Activated naive CD8-positive, alpha-beta T cell treated with anti-CD3 and anti-CD28 coated beads, Interleukin-2, amount 50 U/mL, for 24 hours (primary cell): ENCODE measurements at regions not wholly inside any gene's neighbourhood (a gene's known extent, or its start where the extent isn't known, plus 50 kb on each side); places are given as distances from the start of the nearest gene placed in this dataset.

Source experiments
- ATAC-seq: fragments of 150-1000 bp; cut with Tn5 transposase; one replicate; pipeline ENCODE4 v1.10.0; 2021
- DNase-seq: peaks from one replicate; pipeline ENCODE4 v3.0.0; 2021
- H3K27ac Mint-ChIP-seq: one replicate; pipeline ENCODE4 v1.8.0; 2021; ENCODE audit warnings: mild to moderate bottlenecking, mixed read lengths
- H3K27me3 Mint-ChIP-seq: one replicate; pipeline ENCODE4 v1.8.0; 2021; ENCODE audit warnings: mixed read lengths
- H3K36me3 Mint-ChIP-seq: one replicate; pipeline ENCODE4 v1.8.0; 2021; ENCODE audit warnings: low read depth, mixed read lengths
- H3K4me1 Mint-ChIP-seq: one replicate; pipeline ENCODE4 v1.8.0; 2021; ENCODE audit warnings: mixed read lengths
- H3K4me3 Mint-ChIP-seq: one replicate; pipeline ENCODE4 v1.8.0; 2021; ENCODE audit warnings: mild to moderate bottlenecking, moderate library complexity, mixed read lengths
- H3K9me3 Mint-ChIP-seq: one replicate; pipeline ENCODE4 v1.8.0; 2021; ENCODE audit warnings: mixed read lengths

DNA sequence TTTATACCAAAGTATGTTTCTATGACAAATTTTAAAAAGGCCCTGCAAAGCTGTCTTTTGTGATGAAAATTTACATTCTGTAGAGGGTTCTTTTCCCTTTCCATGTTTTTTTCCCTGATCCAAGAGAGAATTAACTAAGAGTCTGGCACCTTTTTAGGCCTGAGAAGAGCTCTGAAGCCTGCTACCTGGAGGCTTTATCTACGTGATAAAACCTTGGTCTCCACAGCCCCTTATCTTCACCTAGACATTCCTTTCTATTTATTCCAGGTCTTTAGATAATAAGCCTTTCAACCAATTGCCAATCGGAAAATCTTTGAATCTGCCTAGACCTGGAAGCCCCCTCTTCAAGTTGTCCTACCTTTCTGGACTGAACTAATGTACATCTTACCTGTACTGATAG is 774.1 kb upstream of the LRRTM1 start:
- DNase-seq = no peak
- H3K36me3 Mint-ChIP-seq = no peaks in the 10 kb centered on the region
- ATAC-seq = no peak
- no peaks in the 10 kb centered on the region for H3K4me1 Mint-ChIP-seq
- H3K27me3 Mint-ChIP-seq = no peaks in the 10 kb centered on the region
- peaks cover 21% of the 10 kb centered on the region for H3K9me3 Mint-ChIP-seq
- no peak overlapping the region for H3K27ac Mint-ChIP-seq
- no peak overlapping the region for H3K4me3 Mint-ChIP-seq

DNA sequence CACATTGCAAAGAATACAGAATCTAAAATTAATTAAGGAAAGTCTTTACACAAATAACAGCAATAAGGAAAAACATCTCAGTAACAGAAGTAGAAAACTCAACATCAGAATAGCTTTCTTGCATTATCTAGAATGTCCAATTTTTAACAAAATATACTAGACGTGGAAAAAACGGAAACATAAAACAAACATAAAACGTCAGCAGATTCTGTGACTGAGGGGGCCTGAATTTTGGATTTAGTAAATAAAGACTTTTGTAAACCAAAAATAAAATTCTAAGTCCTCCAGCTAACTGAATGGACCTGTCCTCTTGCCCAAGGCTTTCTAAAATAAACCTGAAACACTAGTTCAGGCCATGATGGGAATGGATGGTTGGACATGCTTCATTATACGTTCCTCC is 773.5 kb upstream of the LRRTM1 start:
- H3K27ac Mint-ChIP-seq = no peak overlapping the region
- H3K4me1 Mint-ChIP-seq = no peaks in the 10 kb centered on the region

DNA sequence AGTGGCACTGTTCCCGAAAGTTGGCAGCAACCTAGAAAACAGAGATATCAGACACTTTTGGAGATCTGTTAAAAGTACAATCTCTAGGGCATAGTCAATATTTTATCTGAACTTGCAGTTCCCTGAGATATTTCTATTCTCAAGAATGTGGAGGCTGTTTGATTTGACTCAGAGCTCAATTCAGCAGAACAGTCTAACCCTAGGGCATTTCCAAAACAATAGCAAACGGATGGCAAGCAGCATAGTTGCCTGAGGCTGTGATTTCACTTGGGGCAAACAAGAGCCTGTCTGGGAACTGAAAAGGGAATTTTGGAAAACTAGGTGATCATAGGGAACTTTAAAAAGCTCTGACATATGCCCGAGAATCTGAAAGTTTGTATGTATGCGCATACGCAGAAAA is 772.8 kb upstream of the LRRTM1 start:
- DNase-seq (no peak), ATAC-seq (no peak)
- Mint-ChIP-seq H3K27me3 (no peaks in the 10 kb centered on the region), H3K4me3 (no peak overlapping the region), H3K36me3 (no peaks in the 10 kb centered on the region), H3K9me3 (peaks cover 21% of the 10 kb centered on the region), H3K27ac (no peak overlapping the region), H3K4me1 (no peaks in the 10 kb centered on the region)

More for the DNA sequence above, 773.5 kb upstream of the LRRTM1 start:
- no peaks in the 10 kb centered on the region for H3K27me3 Mint-ChIP-seq
- no peaks in the 10 kb centered on the region for H3K36me3 Mint-ChIP-seq
- ATAC-seq = no peak
- DNase-seq = no peak
- no peak overlapping the region for H3K4me3 Mint-ChIP-seq
- peaks cover 21% of the 10 kb centered on the region for H3K9me3 Mint-ChIP-seq

DNA sequence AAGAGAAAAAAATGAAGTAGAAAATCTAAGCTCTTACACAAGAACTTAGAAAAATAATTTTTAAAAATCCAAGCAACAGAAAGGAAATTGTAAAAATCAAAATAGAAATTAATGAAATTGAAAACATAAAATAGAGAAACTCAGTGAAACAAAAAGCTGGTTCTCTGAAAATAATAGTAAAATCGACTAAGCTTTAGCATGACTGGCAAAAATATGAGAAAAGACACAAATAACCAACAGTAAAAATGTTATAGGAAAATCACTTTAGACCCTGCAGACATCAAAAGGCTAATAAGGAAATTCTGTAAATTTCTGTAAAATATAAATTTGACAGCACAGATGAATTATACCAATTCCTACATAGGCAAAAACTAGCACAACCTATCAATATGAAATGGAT is 768.9 kb upstream of the LRRTM1 start:
- H3K9me3 Mint-ChIP-seq = peaks cover 7% of the 10 kb centered on the region
- H3K36me3 Mint-ChIP-seq = no peaks in the 10 kb centered on the region
- no peak overlapping the region for H3K27ac Mint-ChIP-seq
- H3K4me3 Mint-ChIP-seq = no peak overlapping the region
- DNase-seq = no peak
- no peaks in the 10 kb centered on the region for H3K27me3 Mint-ChIP-seq
- ATAC-seq = no peak
- H3K4me1 Mint-ChIP-seq = no peaks in the 10 kb centered on the region

DNA sequence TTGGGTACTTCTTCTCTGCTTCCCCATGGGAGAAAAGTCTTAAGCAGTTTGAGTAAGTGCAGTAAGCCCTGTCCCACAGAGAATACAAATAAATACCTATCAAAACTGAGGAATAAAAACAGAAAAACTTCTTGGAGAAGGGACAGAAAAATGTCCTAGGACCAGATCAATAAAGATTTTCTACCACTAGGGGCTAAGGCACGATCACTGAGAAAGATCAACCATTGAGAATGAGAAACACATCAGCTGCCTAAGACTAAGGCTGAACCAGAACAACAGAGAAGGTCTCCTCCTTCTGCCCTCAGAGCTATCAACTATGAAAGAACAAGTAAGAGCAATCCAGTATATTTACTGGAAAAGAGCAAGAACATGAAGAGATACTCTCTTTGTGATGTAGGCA is 763.6 kb upstream of the LRRTM1 start:
- no peaks in the 10 kb centered on the region for H3K36me3 Mint-ChIP-seq
- no peaks in the 10 kb centered on the region for H3K27me3 Mint-ChIP-seq
- H3K4me1 Mint-ChIP-seq = no peaks in the 10 kb centered on the region
- H3K9me3 Mint-ChIP-seq = peaks cover 10% of the 10 kb centered on the region
- H3K27ac Mint-ChIP-seq = no peak overlapping the region
- no peak for ATAC-seq
- H3K4me3 Mint-ChIP-seq = no peak overlapping the region
- DNase-seq = no peak

DNA sequence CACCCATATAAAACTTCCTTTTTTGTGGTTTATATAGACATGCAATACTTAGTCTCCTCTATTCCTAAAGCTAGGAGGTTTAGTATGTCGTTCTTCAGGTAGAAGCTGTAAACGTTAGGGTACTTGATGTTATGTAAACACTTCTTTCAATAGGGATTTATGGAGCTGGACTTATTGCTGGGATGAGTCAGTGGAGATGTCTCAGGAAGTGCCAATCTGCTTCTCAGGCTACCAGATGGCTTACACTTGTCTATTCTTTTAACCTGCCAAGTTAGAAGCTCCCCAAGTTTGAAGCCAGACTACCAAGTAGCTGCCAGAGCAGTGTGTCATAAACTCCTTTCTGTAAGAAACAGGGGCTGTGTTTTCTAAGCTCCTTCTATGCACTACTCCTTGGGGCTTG is 756.5 kb upstream of the LRRTM1 start:
- H3K36me3 Mint-ChIP-seq = no peaks in the 10 kb centered on the region
- H3K27me3 Mint-ChIP-seq = no peaks in the 10 kb centered on the region
- no peak for DNase-seq
- H3K27ac Mint-ChIP-seq = no peak overlapping the region
- no peak for ATAC-seq
- H3K4me1 Mint-ChIP-seq = no peaks in the 10 kb centered on the region
- peaks cover 29% of the 10 kb centered on the region for H3K9me3 Mint-ChIP-seq
- no peak overlapping the region for H3K4me3 Mint-ChIP-seq

DNA sequence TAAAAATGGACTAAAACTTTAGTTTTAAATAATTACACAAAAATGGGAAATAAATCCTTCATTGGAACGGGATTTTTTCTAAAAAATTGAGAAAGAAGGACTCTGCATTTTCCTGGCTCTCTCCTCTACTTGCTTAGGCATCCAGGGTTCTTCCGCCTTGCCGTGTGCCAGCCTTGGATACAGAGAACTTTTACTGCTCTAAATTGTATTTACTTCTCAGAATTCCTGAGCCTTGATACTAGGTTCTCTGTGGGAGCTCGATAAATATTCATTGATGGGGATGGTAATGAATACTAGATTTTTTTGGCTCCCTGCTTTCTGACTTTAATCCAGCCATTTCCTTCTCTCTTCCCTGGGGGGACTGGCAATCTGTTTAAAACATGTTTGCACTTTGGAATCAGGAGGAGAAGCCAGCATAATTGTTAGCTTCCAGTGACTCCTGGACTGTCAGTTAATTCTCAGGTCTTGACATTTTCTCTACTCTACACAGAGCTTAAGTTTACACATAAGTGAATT is 746.1 kb upstream of the LRRTM1 start:
- Mint-ChIP-seq H3K4me1 (no peaks in the 10 kb centered on the region), H3K9me3 (peaks cover 29% of the 10 kb centered on the region), H3K4me3 (no peak overlapping the region), H3K36me3 (no peaks in the 10 kb centered on the region), H3K27me3 (no peaks in the 10 kb centered on the region), H3K27ac (no peak overlapping the region)
- DNase-seq (no peak), ATAC-seq (no peak)

DNA sequence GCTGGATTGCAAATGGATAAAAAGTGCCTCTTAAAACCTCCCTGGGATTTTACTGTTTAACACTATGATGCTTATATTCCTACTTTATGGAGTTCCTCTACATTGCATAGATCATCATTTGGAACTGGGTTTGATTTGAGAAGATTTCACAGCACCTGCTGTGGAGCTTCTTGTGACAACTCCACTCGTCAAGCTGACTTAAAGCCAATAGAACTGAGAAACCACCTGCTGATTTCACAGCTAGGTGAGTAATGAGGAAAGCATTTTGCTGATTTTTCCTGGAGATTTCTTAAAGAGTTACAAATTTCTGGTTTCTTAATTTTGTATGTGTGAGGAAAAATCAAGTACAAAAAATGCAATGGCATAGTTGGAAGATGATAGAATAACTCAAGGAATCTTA is 739.1 kb upstream of the LRRTM1 start:
- no peaks in the 10 kb centered on the region for H3K4me1 Mint-ChIP-seq
- no peaks in the 10 kb centered on the region for H3K36me3 Mint-ChIP-seq
- H3K27ac Mint-ChIP-seq = no peak overlapping the region
- H3K4me3 Mint-ChIP-seq = no peak overlapping the region
- H3K9me3 Mint-ChIP-seq = peaks cover 31% of the 10 kb centered on the region
- H3K27me3 Mint-ChIP-seq = no peaks in the 10 kb centered on the region
- ATAC-seq (no peak), DNase-seq (no peak)

DNA sequence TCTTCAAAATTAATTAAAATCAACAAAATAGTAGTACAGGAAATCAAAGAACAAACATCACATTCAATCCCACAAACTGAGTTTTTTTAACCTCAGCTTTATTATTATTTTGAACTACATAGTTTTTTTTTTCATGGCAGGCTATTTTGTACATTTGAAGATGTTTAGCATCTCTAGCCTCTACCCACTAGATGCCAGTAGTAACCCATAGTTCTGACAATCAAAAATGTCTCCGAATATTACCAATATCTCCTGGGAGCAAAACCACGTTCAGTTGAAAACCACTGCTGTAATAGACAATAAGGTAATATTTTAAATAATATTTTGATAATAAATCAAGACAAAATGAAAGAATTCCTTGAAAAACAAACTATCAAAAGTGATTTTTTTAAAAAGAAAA is 702.6 kb upstream of the LRRTM1 start:
- Mint-ChIP-seq H3K4me3 (no peak overlapping the region), H3K36me3 (no peaks in the 10 kb centered on the region), H3K9me3 (peaks cover 18% of the 10 kb centered on the region), H3K27ac (no peak overlapping the region), H3K27me3 (no peaks in the 10 kb centered on the region), H3K4me1 (no peaks in the 10 kb centered on the region)
- ATAC-seq (no peak), DNase-seq (no peak)

DNA sequence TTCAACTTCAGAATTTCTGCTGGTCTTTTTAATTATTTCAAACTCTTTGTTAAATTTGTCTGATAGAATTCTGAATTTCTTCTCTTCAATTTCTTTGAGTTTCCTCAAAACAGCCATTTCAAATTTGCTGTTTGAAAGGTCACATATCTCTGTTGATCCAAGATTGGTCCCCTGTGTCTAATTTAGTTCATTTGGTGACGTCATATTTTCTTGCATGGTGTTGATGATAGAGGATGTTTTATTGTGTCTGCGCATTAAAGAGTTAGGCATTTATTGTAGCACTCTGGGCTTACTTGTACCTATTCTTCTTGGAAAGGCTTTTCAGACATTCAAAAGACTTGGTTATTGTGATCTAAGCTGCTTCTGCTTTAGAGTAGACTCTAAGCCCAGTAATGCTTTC is 698.4 kb upstream of the LRRTM1 start:
- ATAC-seq (no peak), DNase-seq (no peak)
- H3K9me3 Mint-ChIP-seq = peaks cover 27% of the 10 kb centered on the region
- no peaks in the 10 kb centered on the region for H3K36me3 Mint-ChIP-seq
- no peak overlapping the region for H3K27ac Mint-ChIP-seq
- no peaks in the 10 kb centered on the region for H3K27me3 Mint-ChIP-seq
- no peaks in the 10 kb centered on the region for H3K4me1 Mint-ChIP-seq
- no peak overlapping the region for H3K4me3 Mint-ChIP-seq

DNA sequence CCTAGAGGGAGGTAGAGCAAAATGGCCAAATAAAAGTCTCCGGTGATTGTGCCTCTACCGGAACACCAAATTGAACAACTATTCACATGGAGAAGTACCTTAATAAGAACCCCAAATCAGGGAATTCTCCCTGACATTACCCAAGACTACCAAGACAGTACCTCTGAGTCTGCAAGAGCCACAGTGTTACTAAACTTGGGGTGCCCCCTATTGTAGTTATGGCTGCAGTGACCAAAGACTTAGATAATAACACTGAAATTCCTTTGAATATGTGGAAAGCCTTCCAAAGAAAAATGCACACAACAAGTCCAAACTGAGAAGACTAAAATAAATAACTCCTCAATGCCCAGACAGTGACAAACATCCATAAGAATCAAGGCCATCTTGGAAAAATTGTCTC is 682.9 kb upstream of the LRRTM1 start:
- H3K27me3 Mint-ChIP-seq = no peaks in the 10 kb centered on the region
- H3K36me3 Mint-ChIP-seq = no peaks in the 10 kb centered on the region
- DNase-seq (no peak), ATAC-seq (no peak)
- no peak overlapping the region for H3K4me3 Mint-ChIP-seq
- H3K4me1 Mint-ChIP-seq = no peaks in the 10 kb centered on the region
- peaks cover 29% of the 10 kb centered on the region for H3K9me3 Mint-ChIP-seq
- H3K27ac Mint-ChIP-seq = no peak overlapping the region

DNA sequence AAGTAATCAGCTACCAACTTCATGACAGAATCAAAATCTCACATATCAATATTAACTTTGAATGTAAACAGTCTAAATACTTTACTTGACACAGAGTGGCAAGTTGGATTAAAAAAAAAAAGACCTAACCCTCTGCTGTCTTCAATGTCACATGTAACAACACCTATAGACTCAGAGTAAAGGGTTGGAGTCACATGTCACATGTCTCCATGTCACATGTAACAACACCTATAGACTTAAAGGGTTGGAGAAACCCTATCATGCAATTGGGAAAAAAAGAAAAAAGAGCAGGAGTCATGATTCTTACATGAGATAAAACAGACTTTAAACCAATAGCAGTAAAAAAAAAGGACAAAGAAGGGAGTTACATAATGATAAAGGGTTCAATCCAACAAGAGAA is 665.3 kb upstream of the LRRTM1 start:
- no peak for DNase-seq
- no peaks in the 10 kb centered on the region for H3K27me3 Mint-ChIP-seq
- peaks cover 41% of the 10 kb centered on the region for H3K9me3 Mint-ChIP-seq
- H3K4me1 Mint-ChIP-seq = no peaks in the 10 kb centered on the region
- ATAC-seq = no peak
- no peak overlapping the region for H3K4me3 Mint-ChIP-seq
- no peaks in the 10 kb centered on the region for H3K36me3 Mint-ChIP-seq
- no peak overlapping the region for H3K27ac Mint-ChIP-seq

DNA sequence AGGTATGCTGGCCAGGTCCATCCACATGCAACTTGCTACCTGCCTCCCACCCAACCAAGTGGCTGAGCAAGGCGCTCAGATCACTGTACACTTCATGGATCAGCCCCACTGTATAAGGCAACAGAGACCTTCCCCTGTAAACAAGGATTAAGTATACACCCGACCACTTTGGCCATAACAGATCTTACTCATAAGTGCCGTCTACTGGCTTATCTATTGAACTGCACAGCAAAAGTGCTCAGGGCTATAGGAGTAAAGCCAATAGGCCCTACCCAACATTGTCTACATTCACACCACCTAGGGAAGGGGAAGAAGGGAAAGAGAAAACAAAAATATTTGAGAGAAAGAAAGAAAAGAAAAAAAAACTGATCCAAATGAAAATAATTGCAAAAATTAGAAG is 663.9 kb upstream of the LRRTM1 start:
- no peak overlapping the region for H3K4me3 Mint-ChIP-seq
- ATAC-seq = no peak
- H3K27ac Mint-ChIP-seq = no peak overlapping the region
- H3K27me3 Mint-ChIP-seq = no peaks in the 10 kb centered on the region
- H3K4me1 Mint-ChIP-seq = no peaks in the 10 kb centered on the region
- H3K9me3 Mint-ChIP-seq = peaks cover 42% of the 10 kb centered on the region
- DNase-seq = no peak
- no peaks in the 10 kb centered on the region for H3K36me3 Mint-ChIP-seq

DNA sequence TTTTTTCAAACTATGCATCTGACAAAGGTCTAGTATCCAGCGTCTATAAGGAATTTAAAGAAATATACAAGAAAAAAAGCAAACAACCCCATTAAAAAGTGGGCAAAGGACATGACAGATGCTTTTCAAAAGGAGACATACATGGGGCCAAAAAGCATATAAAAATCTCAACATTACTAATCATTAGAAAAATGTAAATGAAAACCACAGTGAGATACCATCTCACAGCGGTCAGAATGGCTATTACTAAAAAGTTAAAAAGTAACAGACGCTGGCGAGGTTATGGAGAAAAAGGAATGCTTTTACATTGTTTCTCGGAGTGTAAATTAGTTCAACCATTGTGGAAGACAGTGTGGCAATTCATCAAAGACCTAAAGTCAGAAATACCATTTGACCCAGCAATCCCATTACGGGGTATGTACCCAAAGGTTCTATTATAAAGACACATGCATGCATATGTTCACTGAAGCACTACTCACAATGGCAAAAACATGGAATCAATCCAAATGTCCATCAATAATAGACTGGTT is 643.1 kb upstream of the LRRTM1 start:
- no peak overlapping the region for H3K4me3 Mint-ChIP-seq

DNA sequence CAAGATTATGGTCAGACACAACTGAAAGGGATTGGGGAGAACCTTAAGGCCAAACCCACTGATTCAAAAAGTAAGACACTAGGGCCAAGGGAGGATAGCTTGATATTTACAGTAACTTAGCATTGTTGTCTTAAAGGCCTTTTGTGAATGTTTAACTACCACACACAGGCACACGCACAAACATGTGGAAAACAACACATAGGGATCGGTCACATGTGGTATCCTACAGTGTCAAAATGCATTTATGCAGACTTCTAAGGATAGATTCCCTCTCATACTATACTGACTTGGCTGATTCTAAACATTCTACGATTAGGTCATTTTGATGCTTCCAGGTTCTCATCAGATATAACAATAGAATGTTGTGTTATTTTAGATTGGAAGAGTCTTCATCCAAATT is 638.9 kb upstream of the LRRTM1 start:
- Mint-ChIP-seq H3K27me3 (no peaks in the 10 kb centered on the region), H3K4me1 (no peaks in the 10 kb centered on the region), H3K9me3 (peaks cover 21% of the 10 kb centered on the region), H3K4me3 (no peak overlapping the region), H3K36me3 (no peaks in the 10 kb centered on the region), H3K27ac (no peak overlapping the region)
- DNase-seq = no peak
- ATAC-seq = no peak

More for the DNA sequence above, 643.1 kb upstream of the LRRTM1 start:
- no peak for DNase-seq
- H3K27ac Mint-ChIP-seq = no peak overlapping the region
- H3K9me3 Mint-ChIP-seq = peaks cover 29% of the 10 kb centered on the region
- no peaks in the 10 kb centered on the region for H3K27me3 Mint-ChIP-seq
- no peaks in the 10 kb centered on the region for H3K4me1 Mint-ChIP-seq
- ATAC-seq = no peak
- H3K36me3 Mint-ChIP-seq = no peaks in the 10 kb centered on the region

DNA sequence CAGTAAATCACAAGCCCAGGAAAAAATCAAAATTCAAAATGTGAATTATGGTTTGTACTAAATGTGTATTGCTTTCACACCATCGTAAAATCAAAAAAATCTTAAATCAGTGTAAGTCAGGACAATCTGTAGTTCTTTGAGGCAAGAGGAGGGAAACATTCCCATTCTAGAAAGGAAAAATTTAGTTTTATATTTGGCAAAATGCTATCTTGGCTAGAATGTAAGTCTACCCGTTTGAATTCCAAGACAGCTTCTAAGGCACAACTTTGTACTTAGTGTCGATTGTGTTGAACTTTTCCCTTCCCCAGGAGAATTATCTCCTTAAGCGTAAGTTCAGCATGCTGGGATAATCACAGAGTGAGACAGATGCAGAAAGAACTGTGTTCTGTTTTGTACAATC is 638.2 kb upstream of the LRRTM1 start:
- Mint-ChIP-seq H3K27ac (no peak overlapping the region), H3K27me3 (no peaks in the 10 kb centered on the region), H3K4me3 (no peak overlapping the region), H3K9me3 (peaks cover 28% of the 10 kb centered on the region), H3K4me1 (no peaks in the 10 kb centered on the region), H3K36me3 (no peaks in the 10 kb centered on the region)
- no peak for DNase-seq
- no peak for ATAC-seq
